HG02588 (cell line): ENCODE measurements at regions not wholly inside any gene's neighbourhood (a gene's known extent, or its start where the extent isn't known, plus 50 kb on each side); places are given as distances from the start of the nearest gene placed in this dataset.

Experiments used
- ATAC-seq: cut with Tn5 transposase; IDR thresholded peaks from one replicate; pipeline ENCODE4 v1.9.1; 2021; ENCODE audit warnings: mild to moderate bottlenecking, moderate library complexity; ENCODE audit not compliant: unreplicated experiment

GRCh38 chr3:72571052-72571451 lies 277.2 kb downstream of the SHQ1 start:
- no peak for ATAC-seq

GRCh38 chr3:72569754-72570440 lies 278.3 kb downstream of the SHQ1 start:
- ATAC-seq = no peak

GRCh38 chr3:72568083-72568482 lies 280.2 kb downstream of the SHQ1 start:
- ATAC-seq = no peak

DNA sequence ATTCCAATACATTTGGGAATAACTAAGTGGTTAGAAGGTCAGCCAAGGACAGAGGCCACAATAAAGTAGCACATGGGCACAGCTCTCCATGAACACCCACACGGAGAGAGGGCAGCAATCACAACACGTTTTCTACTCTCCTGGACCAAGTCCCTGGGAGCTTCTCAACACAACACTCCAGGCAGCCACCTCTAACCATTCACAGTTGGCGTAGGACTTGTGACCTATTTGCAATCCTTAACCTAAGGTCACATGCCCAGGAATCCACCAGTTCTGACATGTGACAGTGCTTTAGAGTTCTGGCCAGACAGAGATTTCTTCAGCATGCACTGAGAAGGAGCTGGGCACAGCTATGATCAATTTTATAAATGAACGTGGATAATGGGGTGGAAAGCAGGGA lies 280.8 kb downstream of the SHQ1 start:
- ATAC-seq = no peak

DNA sequence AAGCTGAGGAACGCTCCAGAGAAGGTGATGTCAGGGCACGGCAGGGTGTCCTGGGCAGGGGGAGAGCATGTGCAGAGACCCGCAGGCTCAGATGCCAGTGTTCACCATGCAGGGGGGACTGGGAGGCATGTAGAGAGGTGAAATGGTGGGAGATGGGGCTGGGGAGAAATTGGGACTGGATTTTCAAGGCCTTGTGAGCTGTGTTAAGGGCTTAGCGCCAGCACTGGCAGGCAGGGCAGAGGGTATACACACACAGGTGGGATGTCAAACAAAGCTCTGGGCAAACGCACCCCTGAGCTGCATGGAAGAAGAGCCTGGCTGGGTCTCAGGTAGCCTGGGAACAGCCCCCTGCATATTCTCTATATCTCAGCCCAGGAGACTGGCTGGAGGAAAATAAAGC lies 282.7 kb downstream of the SHQ1 start:
- ATAC-seq = no peak

DNA sequence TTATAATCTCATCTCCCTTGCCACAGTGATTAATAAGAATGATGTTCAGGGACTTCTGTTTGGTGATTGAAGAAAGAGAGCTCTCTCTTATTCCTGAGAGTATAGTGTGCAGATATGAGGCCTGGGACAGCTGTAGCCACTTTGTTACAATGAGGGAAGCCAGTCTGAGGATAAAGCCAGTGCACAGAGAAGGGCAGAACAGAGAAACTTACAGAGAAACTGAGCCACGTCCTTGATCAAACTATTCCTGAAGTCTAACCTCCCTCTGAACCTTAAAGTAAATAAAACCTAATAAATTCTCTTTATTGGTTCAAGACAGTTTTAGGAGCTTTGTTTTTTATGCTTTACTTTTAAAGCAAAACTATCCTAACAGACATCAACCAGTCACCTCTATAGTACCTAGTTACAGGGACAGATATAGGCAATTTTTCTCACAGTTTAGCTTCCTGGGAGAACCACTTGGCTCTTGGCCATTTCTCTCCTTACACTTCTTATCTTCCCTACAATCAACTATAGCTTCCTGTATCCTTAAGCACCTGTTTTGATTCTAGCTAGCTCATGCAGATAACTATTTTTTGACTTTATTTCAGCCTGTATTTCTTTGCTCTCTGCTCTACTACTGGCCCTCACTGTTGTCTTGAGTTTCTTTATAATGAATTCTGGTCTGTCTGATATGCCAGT lies 284.4 kb downstream of the SHQ1 start:
- no peak for ATAC-seq

- ATAC-seq = no peak
These were observed 287.2 kb downstream of the SHQ1 start for GRCh38 chr3:72560846-72561675.

DNA sequence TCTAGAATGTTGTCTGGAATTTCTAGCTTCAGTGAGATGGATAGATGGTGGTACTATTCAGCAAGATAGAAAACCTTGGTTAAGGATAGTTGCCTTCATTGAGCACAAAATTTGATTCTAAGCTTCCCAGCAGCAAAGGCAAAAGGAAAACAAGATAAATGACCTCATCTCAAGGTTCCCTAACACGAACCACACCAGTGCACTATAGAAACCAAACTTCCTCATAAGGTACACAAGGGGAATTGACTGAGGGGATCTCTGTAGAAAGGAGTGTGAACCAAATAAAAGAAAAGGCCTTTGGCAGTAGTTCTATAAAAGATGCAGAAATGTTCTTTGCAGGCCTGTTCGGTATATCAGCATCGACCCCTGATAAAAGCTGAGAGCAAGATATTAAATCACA lies 288.9 kb downstream of the SHQ1 start:
- no peak for ATAC-seq

GRCh38 chr3:72558001-72558400 lies 290.2 kb downstream of the SHQ1 start:
- no peak for ATAC-seq

GRCh38 chr3:72555714-72556113 lies 292.5 kb downstream of the SHQ1 start:
- no peak for ATAC-seq

GRCh38 chr3:72554689-72555088 lies 293.6 kb downstream of the SHQ1 start:
- no peak for ATAC-seq

DNA sequence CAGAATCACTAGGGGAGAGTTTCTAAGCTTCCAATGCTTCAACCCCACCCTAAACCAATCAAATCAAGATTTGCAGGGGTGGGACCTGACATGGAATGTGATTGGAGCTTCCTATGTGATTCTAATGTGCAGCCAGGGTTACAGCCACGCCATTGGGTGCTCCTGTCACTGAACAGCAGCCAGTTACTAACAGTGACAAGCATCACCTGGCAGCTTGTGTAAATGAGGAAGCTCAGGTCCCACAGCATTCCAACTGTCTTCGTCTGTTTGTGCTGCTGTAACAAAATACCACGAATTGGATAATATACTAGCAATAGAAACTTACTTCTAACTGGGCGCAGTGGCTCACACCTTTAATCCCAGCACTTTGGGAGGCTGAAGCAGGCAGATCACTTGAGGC lies 294.9 kb downstream of the SHQ1 start:
- ATAC-seq = no peak

DNA sequence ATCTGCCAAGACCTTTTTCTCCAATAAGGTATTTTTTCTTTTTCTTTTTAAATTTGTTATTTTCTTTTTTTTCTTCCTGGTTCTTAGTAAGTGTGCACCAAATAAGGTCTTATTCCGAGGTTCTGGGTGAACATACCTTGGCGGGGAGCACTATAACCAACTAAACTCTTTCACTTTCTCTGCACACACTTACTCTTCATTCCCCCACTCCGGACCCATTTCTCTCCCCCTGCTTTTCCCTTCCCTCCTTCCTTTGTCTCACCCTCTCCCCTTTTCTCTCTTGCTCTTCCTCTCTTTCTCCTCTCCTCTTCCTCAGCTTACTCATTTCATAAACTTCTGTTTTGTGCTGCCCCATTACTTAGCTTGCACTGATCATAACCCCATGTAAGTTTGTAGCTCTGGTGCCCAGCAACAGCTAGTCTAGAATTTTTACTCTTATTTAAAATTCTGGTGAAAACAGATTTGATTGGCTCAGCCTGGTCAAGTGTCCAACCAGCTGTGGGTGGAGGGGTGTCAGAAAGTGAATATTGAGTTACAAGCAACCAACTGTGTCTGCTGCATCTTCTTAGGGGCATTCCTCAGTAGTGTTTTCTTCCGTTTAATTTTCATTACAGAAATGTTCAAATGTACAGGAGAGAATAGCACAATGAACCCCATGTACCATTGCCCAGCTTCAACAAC lies 297.5 kb downstream of the SHQ1 start:
- no peak for ATAC-seq

DNA sequence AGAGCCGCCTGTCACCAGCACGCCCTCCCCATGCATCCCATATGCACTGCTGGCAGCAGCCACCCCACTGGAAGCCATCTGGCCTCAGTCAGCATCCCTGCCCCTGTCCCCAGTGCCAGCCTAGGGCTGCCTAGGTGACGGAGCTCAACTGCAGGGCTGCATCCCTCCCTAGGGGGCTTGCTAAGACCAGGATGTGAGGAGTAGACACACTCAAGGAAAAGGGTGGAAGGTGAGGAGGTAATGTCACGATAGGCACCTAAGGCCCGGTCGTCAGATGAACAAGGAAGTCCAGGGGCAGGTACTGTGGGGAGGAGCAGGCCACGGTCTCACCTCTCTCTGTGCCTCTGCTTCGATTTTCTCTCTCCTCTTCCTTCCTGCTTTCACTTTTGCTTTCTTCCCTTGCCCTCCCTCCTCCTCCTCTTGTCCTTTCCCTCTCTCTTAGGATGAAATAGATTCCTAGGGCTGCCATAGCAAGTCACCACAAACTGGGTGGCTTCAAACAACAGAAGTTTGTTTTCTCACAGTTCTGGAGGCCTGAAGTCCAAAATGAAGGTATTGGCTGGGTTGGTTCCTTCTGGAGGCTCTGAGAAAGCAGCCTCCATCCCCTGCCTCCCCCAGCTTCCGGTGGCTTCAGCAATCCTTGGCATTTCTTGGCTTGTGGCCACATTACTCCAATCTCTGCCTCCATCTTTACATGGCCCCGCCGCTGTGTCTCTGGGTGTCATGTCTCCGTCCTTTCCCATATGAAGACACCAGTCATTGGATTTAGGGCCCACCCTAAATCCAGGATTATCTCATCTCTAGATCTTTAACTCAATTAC lies 298.3 kb downstream of the SHQ1 start:
- ATAC-seq = no peak

DNA sequence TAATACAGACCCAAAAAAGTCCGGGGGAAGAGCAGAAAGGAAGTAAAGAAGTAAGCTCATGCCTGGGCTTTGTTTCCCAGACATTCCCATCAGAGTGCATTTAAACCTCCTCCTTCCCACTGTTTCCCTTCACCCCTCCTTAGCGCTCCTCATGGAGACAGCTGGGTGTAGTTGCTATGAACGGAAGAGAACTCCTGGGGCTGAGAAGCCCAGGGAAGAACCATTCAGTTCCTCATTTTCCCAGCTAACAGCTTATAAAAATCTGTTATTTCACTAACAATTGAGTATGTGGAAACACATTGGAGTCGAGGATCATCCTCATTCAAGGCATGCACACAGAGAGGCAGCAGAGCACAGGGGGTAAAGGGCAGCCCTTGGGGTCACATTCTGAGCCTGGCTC lies 299.3 kb downstream of the SHQ1 start:
- ATAC-seq = no peak

- ATAC-seq = no peak
These were observed 299.8 kb downstream of the SHQ1 start for GRCh38 chr3:72548461-72548860.

DNA sequence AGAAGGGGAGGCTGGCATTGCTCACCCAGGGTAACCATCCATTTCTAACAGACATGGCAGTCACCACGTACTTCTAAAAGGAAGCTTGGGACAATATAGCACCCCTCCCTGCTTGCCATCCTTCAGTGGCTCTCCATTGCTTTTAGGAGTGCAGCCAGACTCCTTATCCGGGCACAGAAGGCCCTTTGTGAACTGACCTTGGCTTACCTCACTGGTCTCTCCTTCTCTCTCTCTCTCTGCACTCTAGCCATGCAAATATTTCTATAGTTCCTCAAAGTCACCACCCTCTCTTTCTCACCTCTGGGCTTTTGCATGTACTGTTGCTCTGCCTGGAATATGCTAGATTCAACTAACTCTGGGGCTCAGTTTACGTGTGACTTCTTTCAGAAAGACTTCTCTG lies 301.1 kb downstream of the SHQ1 start:
- ATAC-seq = no peak

GRCh38 chr3:72544239-72544638 lies 304.0 kb downstream of the SHQ1 start:
- no peak for ATAC-seq

- ATAC-seq = no peak
These were observed 305.0 kb downstream of the SHQ1 start for GRCh38 chr3:72543246-72543645.

DNA sequence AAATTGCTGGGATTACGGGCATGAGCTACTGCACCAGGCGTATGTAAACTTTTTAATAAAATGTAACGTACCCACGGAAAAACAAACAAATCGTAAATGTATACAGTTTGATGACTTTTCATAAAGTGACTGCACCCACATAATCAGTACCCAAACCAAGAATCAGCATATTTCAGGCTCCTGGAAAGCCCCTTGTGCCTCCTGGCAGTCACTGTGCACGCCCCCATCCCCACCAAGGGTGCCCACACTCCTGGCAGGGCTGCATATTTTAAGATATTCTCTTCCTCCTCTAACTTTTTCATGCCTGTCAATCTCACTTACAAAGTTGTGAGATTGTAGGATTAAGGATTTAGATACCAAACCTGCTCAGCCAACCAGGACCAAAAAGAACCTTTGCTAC lies 305.5 kb downstream of the SHQ1 start:
- no peak for ATAC-seq

GRCh38 chr3:72539856-72540255 lies 308.4 kb downstream of the SHQ1 start:
- ATAC-seq = no peak
